K562 (cell line): ENCODE measurements at regions not wholly inside any gene's neighbourhood (a gene's known extent, or its start where the extent isn't known, plus 50 kb on each side); places are given as distances from the start of the nearest gene placed in this dataset.

Experiments used
- ATAC-seq: fragments of 200-7000 bp; cut with Tn5 transposase; 3 replicates; pipeline ENCODE4 v1.9.1; 2020; ENCODE audit warnings: moderate library complexity
- BruUV-seq: library from RNA; stranded (reverse); fragments of 400-500 nt; replicated peaks from 2 replicates; lab custom pipeline; 2021; lab: Mats Ljungman, UMichigan
- CTCF ChIA-PET: fragments of 300-600 bp; formaldehyde crosslinking; extraction: SDS; loops from one replicate; lab custom pipeline; 2021; ENCODE audit warnings: low intra/inter-chr PET ratio; lab: Yijun Ruan, JAX
- POLR2A ChIA-PET: fragments of 300-600, 350-650 bp; sonication (Branson Sonifier 250); formaldehyde crosslinking; extraction: SDS; loops from one replicate; lab custom pipeline; 2021; ENCODE audit warnings: antibody characterized with exemption, inconsistent platforms; lab: Yijun Ruan, JAX
- DNase-seq, 4 experiments: peaks; one replicate each; pipeline versions ENCODE4 v3.0.0 to v3.0.0-alpha.2; 2011 to 2018; ENCODE audit warnings: low spot score in 3 of 4, mixed read lengths in 3 of 4; ENCODE audit errors: extremely low read depth in 1 of 4
- FAIRE-seq: peaks from 2 replicates; lab custom pipeline; 2011; peaks lifted over from hg19 to GRCh38; lab: Jason Lieb, UNC
- H2AFZ ChIP-seq: 2 replicates; pipeline ENCODE4 v1.6.0; 2011; ENCODE audit warnings: low read depth, low read length, control low read depth, inconsistent platforms
- H3K27ac ChIP-seq: fragments of 200-600 bp; 3 replicates; pipeline ENCODE4 v1.8.0; 2011; ENCODE audit warnings: low read depth, mild to moderate bottlenecking, control low read depth, inconsistent platforms, low read length, moderate library complexity, mixed read lengths; ENCODE audit errors: extremely low read depth
- H3K27me3 ChIP-seq, 2 experiments: fragments of 300-600 bp in 1 of 2; 2 replicates in 1 of 2; 3 replicates in 1 of 2; pipeline versions ENCODE4 v1.6.0 to v1.8.0; 2011; ENCODE audit warnings: inconsistent platforms in 2 of 2, low read length in 2 of 2, mild to moderate bottlenecking in 1 of 2, mixed read lengths in 1 of 2, moderate library complexity in 1 of 2; ENCODE audit not compliant: control insufficient read depth in 2 of 2, insufficient read depth in 2 of 2
- H3K36me3 ChIP-seq: fragments of 300-600 bp; 3 replicates; pipeline ENCODE4 v1.8.0; 2011; ENCODE audit warnings: mild to moderate bottlenecking, low read length, inconsistent platforms; ENCODE audit not compliant: control insufficient read depth, insufficient read depth
- H3K4me1 ChIP-seq, 2 experiments: fragments of 200-600 bp in 1 of 2; replicated peaks in 1 of 2; 2 replicates in 1 of 2; 3 replicates in 1 of 2; pipeline versions ENCODE4 v1.5.1 to v1.8.0; 2011; ENCODE audit warnings: inconsistent platforms in 2 of 2, low read length in 2 of 2, mild to moderate bottlenecking in 1 of 2, mixed read lengths in 1 of 2, moderate library complexity in 1 of 2; ENCODE audit not compliant: control insufficient read depth in 2 of 2, insufficient read depth in 2 of 2
- H3K4me2 ChIP-seq: 2 replicates; pipeline ENCODE4 v1.6.1; 2011; ENCODE audit warnings: low read length, control low read depth, inconsistent platforms, mixed read lengths; ENCODE audit not compliant: insufficient read depth
- H3K4me3 ChIP-seq: fragments of 200-600 bp; sonication (generic), shearing (Covaris generic); 2 replicates; pipeline ENCODE4 v1.5.1; 2016; ENCODE audit warnings: control low read depth, inconsistent platforms
- H3K79me2 ChIP-seq: fragments of 200-600 bp; 3 replicates; pipeline ENCODE4 v1.8.0; 2011; ENCODE audit warnings: low read length, inconsistent platforms; ENCODE audit not compliant: control insufficient read depth, insufficient read depth
- H3K9ac ChIP-seq, 2 experiments: 2 replicates each; pipeline versions ENCODE4 v1.6.0 to v1.6.1; 2011; ENCODE audit warnings: low read depth in 2 of 2, low read length in 2 of 2, control low read depth in 1 of 2, inconsistent platforms in 1 of 2, mild to moderate bottlenecking in 1 of 2, mixed read lengths in 1 of 2; ENCODE audit not compliant: insufficient read depth in 1 of 2
- H3K9me1 ChIP-seq: one replicate; pipeline ENCODE4 v1.6.0; 2011; ENCODE audit warnings: inconsistent platforms, mild to moderate bottlenecking, low read length, moderate library complexity; ENCODE audit not compliant: control insufficient read depth, insufficient read depth
- H3K9me3 ChIP-seq: replicated peaks from 2 replicates; pipeline ENCODE4 v1.5.1; 2011; ENCODE audit warnings: low read depth, low read length, inconsistent platforms; ENCODE audit not compliant: control insufficient read depth, insufficient read depth
- H4K20me1 ChIP-seq: replicated peaks from 2 replicates; pipeline ENCODE4 v1.6.1; 2011; ENCODE audit warnings: low read length, inconsistent platforms, mixed read lengths; ENCODE audit not compliant: control insufficient read depth, insufficient read depth
- BMI1 ChIP-seq: fragments of 150-350 bp; IDR thresholded peaks from 2 replicates; pipeline ENCODE4 v1.6.1; 2014; ENCODE audit warnings: low read length
- CCAR2 ChIP-seq: fragments of 200-400 bp; formaldehyde crosslinking; IDR thresholded peaks from 2 replicates; pipeline ENCODE4 v1.6.1; 2017; ENCODE audit warnings: mild to moderate bottlenecking, low read depth, low read length
- EGR1 ChIP-seq: fragments of 450-650 bp; conservative IDR thresholded peaks from 2 replicates; pipeline ENCODE4 v1.6.1; 2017; ENCODE audit warnings: mild to moderate bottlenecking
- ELF1 ChIP-seq: fragments of 200-800 bp; sonication (Bioruptor generic); IDR thresholded peaks from 2 replicates; pipeline ENCODE4 v1.6.1; 2016; ENCODE audit warnings: missing genetic modification characterization, missing compliant biosample characterization
- ETS2 ChIP-seq: IDR thresholded peaks from 2 replicates; pipeline ENCODE4 v1.6.1; 2016; ENCODE audit warnings: borderline replicate concordance, missing genetic modification characterization, mild to moderate bottlenecking, moderate library complexity, missing compliant biosample characterization; ENCODE audit not compliant: poor library complexity, severe bottlenecking
- GATA2 ChIP-seq: sonication (generic); formaldehyde crosslinking; IDR thresholded peaks from 2 replicates; pipeline ENCODE4 v1.4.0; 2020; ENCODE audit warnings: mild to moderate bottlenecking, missing genetic modification reagents
- HLTF ChIP-seq: fragments of 450-650 bp; IDR thresholded peaks from 2 replicates; pipeline ENCODE4 v1.6.1; 2016
- ILK ChIP-seq: fragments of 450-650 bp; IDR thresholded peaks from 2 replicates; pipeline ENCODE4 v1.6.1; 2016; ENCODE audit warnings: missing genetic modification characterization, low read depth, mild to moderate bottlenecking, missing compliant biosample characterization, moderate library complexity, borderline replicate concordance
- NFE2L1 ChIP-seq: fragments of 450-650 bp; IDR thresholded peaks from 2 replicates; pipeline ENCODE4 v1.6.1; 2016; ENCODE audit warnings: missing genetic modification characterization, low read depth, mild to moderate bottlenecking, missing compliant biosample characterization, moderate library complexity, borderline replicate concordance
- NR4A1 ChIP-seq, 2 experiments: fragments of 250-450 bp in 1 of 2; fragments of 450-650 bp in 1 of 2; sonication (Bioruptor Pico) in 1 of 2; IDR thresholded peaks; 2 replicates each; pipeline versions ENCODE4 v1.4.0 to v1.6.1; 2016 to 2020; ENCODE audit warnings: mild to moderate bottlenecking in 2 of 2, missing compliant biosample characterization in 1 of 2, missing genetic modification characterization in 1 of 2, moderate library complexity in 1 of 2
- POLR3G ChIP-seq: IDR thresholded peaks from 2 replicates; pipeline ENCODE4 v1.6.1; 2011; ENCODE audit not compliant: insufficient read length, insufficient replicate concordance; ENCODE audit errors: extremely low read depth
- TAF1 ChIP-seq: IDR thresholded peaks from 2 replicates; pipeline ENCODE4 v1.6.1; 2011; ENCODE audit warnings: mild to moderate bottlenecking, low read length, moderate library complexity; ENCODE audit not compliant: insufficient read depth, control insufficient read depth, severe bottlenecking; ENCODE audit errors: extremely low read depth
- ZFP36 ChIP-seq: fragments of 150-350 bp; IDR thresholded peaks from 2 replicates; pipeline ENCODE4 v1.6.1; 2018; ENCODE audit warnings: low read length, low read depth; ENCODE audit not compliant: partially characterized antibody
- ZNF551 ChIP-seq: fragments of 250-450 bp; sonication (Bioruptor Pico); IDR thresholded peaks from 2 replicates; pipeline ENCODE4 v1.5.0; 2021; ENCODE audit warnings: mild to moderate bottlenecking, moderate library complexity
- ZNF75A ChIP-seq: fragments of 450-650 bp; formaldehyde crosslinking; IDR thresholded peaks from 2 replicates; pipeline ENCODE4 v1.4.0; 2020; ENCODE audit warnings: mild to moderate bottlenecking
- WGBS: fragments of 100-300 bp; shearing (Covaris generic); methylation state at CpG from one replicate; pipeline ENCODE4 v1.1.6; 2016; ENCODE audit warnings: low coverage, mixed read lengths; ENCODE audit not compliant: insufficient coverage; ENCODE audit errors: missing lambda C conversion rate; 5-methylcytosine and 5-hydroxymethylcytosine counted together
- in situ Hi-C: fragments of 300-500 bp; cut with MboI; formaldehyde crosslinking; loops from 4 replicates; pipeline ENCODE4 v1.15.0; 2018; ENCODE audit warnings: inconsistent platforms, mixed read lengths
- intact Hi-C: fragments of 100-400 bp; cut with micrococcal nuclease; formaldehyde crosslinking; loops from 2 replicates; pipeline ENCODE4 v1.14.2; 2022
- TF ChIP-seq, protein P1 (sequence below), 2 experiments: IDR thresholded peaks in 1 of 2; conservative IDR thresholded peaks in 1 of 2; 2 replicates each; pipeline ENCODE4 v1.6.1; 2016; ENCODE audit warnings: low read depth in 2 of 2, mild to moderate bottlenecking in 1 of 2, missing compliant biosample characterization in 1 of 2, missing genetic modification characterization in 1 of 2, moderate library complexity in 1 of 2

DNA sequence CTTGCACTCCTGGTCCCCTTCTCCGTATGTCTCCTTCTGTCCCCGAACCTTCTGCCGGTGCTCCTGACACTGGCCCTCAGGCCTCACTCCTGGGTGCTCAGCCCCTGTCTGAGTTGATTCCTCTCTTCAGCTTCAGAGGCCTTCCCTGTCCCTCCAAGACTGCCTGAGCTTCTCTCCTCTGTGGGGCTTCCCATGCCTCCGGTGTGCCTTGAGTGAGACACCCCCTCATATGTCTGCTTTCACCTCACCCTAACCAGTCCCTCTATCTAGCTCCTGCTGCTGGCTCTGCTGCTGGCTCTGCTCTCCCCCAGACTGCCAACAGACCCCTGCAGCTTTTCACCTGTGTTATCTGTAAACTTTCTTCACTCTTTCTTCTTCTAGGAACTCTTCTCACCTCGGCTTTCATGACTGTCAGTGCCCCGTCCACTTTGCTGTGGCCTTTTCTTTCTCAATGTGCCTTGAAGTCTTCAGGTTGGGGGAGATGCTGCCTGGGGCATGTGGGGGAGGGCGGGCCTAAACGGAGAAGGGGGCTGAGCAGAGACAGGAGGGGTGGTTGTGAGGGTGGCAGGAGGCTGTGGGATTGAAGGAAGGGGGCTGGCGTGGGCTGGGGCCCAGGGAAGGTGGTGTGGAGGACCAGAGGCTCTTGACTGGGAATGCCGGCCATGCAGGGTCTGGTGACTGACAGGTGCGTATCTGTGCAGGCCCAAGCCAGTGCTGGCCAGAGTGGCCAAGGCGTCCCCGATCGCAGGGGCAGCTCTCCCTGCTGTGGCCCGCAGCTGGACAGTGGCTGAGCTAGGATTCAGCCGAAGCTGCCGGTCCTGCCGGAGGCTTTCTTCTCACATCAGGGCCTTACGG is 81.3 kb downstream of the METRNL start (continued):
- TF ChIP-seq NR4A1 (CRISPR knock-in tag; IDR thresholded peaks at IDR 0.05) (no peak), NR4A1 (tag; IDR thresholded peaks at IDR 0.05) (no peak)

DNA sequence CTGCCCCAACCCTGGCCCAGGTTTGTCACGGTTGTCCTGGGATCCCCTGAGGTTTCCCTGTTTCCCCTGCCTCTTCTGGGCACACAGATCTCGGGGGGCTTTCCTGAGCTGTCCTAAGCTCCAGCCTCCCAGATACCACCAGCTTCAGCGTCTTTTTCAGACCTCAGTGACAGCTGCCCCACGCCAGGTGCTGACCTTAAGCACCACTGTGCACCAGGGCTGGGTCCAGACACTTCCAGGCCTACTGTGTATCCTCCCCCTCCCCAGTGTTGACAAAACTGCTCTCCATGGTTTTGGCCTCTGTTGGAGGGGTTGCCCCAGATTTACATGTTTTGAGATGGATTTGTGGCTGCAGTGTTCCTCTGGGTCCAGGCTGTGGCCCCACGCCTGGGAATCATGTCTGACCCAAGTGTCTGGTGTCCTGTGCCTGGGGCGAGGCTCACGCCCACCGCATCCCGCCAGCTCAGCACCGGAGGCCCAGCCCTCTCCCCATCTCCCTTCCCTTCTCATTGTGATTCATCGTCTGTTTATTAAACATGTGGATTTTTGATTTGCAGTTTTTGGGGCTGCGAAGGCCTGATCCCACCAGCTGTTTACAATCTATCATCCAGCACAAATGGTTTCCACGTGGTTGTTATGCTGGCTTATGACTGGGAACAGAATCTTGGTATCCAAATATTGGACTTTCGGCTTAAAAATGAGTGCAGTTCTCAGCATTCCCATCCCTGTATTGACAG is 82.1 kb downstream of the METRNL start:
- ATAC-seq: no peak
- intact Hi-C loops (no loop called here), in situ Hi-C loops (no loop called here)
- Histone ChIP-seq H3K79me2 (no peaks in the 10 kb centered on the region), H3K4me2 (no peak overlapping the region), H3K9me3 (no peaks in the 10 kb centered on the region), H3K9me1 (no peaks in the 10 kb centered on the region), H3K36me3 (no peaks in the 10 kb centered on the region), H3K27ac (no peak overlapping the region), H3K27me3 (peaks cover 22 to 41% of the 10 kb centered on the region in 2 experiments; a peak in 4 of 5 replicates), H3K4me3 (no peak overlapping the region), H4K20me1 (no peaks in the 10 kb centered on the region), H2AFZ (no peak overlapping the region), H3K4me1 (peaks cover 0 to 10% of the 10 kb centered on the region in 2 experiments; a peak in 3 of 5 replicates), H3K9ac (peak overlapping the region in 1 of 2 experiments; percentile 66; a peak in 2 of 4 replicates)
- ChIA-PET CTCF (no interaction called here), POLR2A (interaction anchor here (0.6 to 1.1 kb wide), 2 partner anchors 22 to 91 kb away, joined by 4 read pairs; no protein-coding TSS in a partner anchor)
- 19% methylated on average over 14 of the region's 14 CpGs for WGBS
- no TSS peak for BruUV-seq
- no peak for FAIRE-seq
- DNase-seq: no peak
- TF ChIP-seq TAF1 (no peak), POLR3G (no peak), CCAR2 (no peak), BMI1 (no peak), ELF1 (tag) (no peak), NFE2L1 (no peak), ZFP36 (no peak), ZNF551 (CRISPR knock-in tag) (no peak), ILK (tag) (no peak), GATA2 (CRISPR knock-in tag) (no peak), EGR1 (no peak), HLTF (no peak), ETS2 (tag) (no peak), ZNF75A (CRISPR knock-in tag) (no peak)
- TF ChIP-seq, protein P1, sequence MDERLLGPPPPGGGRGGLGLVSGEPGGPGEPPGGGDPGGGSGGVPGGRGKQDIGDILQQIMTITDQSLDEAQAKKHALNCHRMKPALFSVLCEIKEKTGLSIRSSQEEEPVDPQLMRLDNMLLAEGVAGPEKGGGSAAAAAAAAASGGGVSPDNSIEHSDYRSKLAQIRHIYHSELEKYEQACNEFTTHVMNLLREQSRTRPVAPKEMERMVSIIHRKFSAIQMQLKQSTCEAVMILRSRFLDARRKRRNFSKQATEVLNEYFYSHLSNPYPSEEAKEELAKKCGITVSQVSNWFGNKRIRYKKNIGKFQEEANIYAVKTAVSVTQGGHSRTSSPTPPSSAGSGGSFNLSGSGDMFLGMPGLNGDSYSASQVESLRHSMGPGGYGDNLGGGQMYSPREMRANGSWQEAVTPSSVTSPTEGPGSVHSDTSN (CRISPR knock-in tag; IDR thresholded peaks at IDR 0.05; ENCODE audit: low read depth): no peak
- TF ChIP-seq, protein P1 (tag; conservative IDR thresholded peaks at IDR 0.05; ENCODE audit: low read depth): no peak
